ENCODE measurements at regions not wholly inside any gene's neighbourhood (a gene's known extent, or its start where the extent isn't known, plus 50 kb on each side); places are given as distances from the start of the nearest gene placed in this dataset.

- H3K4me3 ChIP-seq (ENCODE audit: low read depth, low read length), result no peak overlapping the region
- POLR2A ChIA-PET, result interaction anchor here (0.5 to 1.2 kb wide), 4 partner anchors 65 to 152 kb away, joined by 3 to 4 read pairs (median 4); no protein-coding TSS in a partner anchor
- peak; percentile 45 for DNase-seq (ENCODE audit: low read depth, low spot score)
- CTCF ChIA-PET, result interaction anchor here (1.7 to 2.0 kb wide), 3 partner anchors 8 to 156 kb away, joined by 7 to 10 read pairs (median 7); no protein-coding TSS in a partner anchor
- no peak for TF ChIP-seq CTCF (IDR thresholded peaks at IDR 0.05; ENCODE audit: insufficient read depth, low read length, missing control alignments)
Observed at GRCh38 chr5:143986516-143987212, 174.7 kb downstream of the HMHB1 start.

- DNase-seq (ENCODE audit: low read depth, low spot score), result no peak
- H3K4me3 ChIP-seq (ENCODE audit: low read depth, low read length), result no peak overlapping the region
- no peak for TF ChIP-seq CTCF (IDR thresholded peaks at IDR 0.05; ENCODE audit: insufficient read depth, low read length, missing control alignments)
- POLR2A ChIA-PET, result interaction anchor here (0.5 to 1.2 kb wide), 2 partner anchors 85 to 97 kb away, joined by 4 read pairs; no protein-coding TSS in a partner anchor
- CTCF ChIA-PET, result interaction anchor here (1.7 to 1.8 kb wide), 2 partner anchors 7 to 156 kb away, joined by 7 to 10 read pairs; no protein-coding TSS in a partner anchor
Observed at GRCh38 chr5:143987264-143987663, 175.3 kb downstream of the HMHB1 start.

DNA sequence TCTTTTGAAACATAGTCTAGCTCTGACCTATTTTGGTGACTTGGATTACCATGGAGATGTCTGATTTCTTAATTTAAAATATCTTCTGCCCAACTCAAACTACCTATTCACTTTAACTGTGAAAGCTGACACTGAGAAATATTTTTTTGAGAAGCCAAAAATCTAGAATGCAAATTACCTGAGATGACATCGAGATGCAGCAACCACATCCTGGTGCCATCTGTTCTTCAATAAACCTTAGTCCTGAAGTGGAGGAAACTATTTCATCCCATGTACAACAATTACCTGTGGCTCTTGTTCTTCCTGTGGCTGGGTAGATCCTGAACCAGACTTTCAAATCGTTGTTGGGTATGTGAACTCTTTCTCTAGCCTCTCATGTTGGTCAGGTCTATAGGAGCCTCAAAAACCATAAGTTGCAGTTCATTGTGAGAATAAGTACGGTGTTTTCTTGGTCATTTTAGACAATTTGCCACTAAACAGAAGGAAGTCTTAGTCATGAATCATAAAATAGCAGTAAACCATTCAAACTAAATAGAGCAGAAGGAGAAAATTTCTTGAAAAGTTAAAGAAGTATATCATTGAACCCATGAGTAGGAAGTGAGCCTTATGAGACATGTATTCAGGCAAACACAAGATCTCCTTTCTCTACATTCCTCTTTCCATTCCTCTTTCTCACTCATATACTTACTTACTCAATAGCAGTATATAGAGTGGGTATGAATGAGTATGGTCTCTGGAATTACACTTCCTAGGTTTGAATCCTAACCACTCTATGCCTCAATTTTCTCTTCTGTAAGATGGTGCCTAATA, 176.0 kb downstream of the HMHB1 start:
- no peak overlapping the region for H3K4me3 ChIP-seq (ENCODE audit: low read depth, low read length)
- TF ChIP-seq CTCF (IDR thresholded peaks at IDR 0.05; ENCODE audit: insufficient read depth, low read length, missing control alignments), result no peak
- ChIA-PET CTCF (interaction anchor here (1.2 to 1.3 kb wide), 2 partner anchors 9 to 163 kb away, joined by 3 to 4 read pairs; no protein-coding TSS in a partner anchor), POLR2A (interaction anchor here (1.2 kb wide), 1 partner anchor 84 kb away, joined by 4 read pairs; no protein-coding TSS in a partner anchor)
- DNase-seq (ENCODE audit: low read depth, low spot score), result no peak

DNA sequence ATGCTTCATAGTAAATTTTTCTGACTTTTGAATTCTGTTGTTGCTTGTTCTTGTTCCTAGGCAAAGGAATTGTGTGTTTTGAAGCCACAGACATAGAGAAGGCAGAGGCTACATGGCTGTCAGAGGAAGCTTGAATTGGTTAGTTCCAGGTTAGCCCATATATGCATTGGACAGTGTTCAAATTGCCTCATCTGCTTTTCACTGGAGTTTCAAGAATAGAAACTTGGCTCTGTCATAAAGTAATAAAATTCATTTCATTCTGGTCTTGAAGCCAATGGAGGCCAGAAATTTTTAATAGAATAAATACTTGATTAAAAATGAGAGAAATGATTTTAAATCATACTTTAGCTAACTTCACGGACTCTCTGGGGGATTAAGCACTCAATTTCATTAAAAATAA, 178.0 kb downstream of the YIPF5 start:
- ChIA-PET POLR2A (no interaction called here), CTCF (no interaction called here)
- H3K4me3 ChIP-seq (ENCODE audit: low read depth, low read length), result no peak overlapping the region
- TF ChIP-seq CTCF (IDR thresholded peaks at IDR 0.05; ENCODE audit: insufficient read depth, low read length, missing control alignments), result no peak
- no peak for DNase-seq (ENCODE audit: low read depth, low spot score)

GRCh38 chr5:144002876-144003275, 167.6 kb downstream of the YIPF5 start:
- no peak overlapping the region for H3K4me3 ChIP-seq (ENCODE audit: low read depth, low read length)
- no peak for DNase-seq (ENCODE audit: low read depth, low spot score)
- TF ChIP-seq CTCF (IDR thresholded peaks at IDR 0.05; ENCODE audit: insufficient read depth, low read length, missing control alignments), result no peak
- ChIA-PET CTCF (no interaction called here), POLR2A (no interaction called here)

DNA sequence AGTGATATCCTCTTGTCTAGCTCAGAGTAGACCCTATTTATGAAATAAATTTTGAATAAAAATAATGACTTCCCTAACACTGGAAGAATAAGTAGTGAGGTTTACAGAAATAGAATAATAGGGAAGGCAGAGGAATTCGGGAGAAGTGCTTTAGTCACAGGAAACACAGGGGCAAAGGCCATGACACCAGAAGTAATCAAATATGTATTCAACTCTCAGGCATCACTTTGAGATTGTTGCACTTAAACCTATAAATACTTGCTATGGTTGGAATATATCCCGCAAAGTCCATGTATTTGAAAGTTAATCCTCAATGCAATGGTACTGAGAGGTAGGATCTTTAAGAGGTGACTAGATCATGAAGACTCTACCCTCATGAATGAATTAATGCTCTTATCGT, 166.8 kb downstream of the YIPF5 start:
- DNase-seq (ENCODE audit: low read depth, low spot score), result no peak
- ChIA-PET CTCF (no interaction called here), POLR2A (no interaction called here)
- no peak for TF ChIP-seq CTCF (IDR thresholded peaks at IDR 0.05; ENCODE audit: insufficient read depth, low read length, missing control alignments)
- H3K4me3 ChIP-seq (ENCODE audit: low read depth, low read length), result no peak overlapping the region
